Islet precursor cell (in vitro differentiated cells): ENCODE measurements at regions not wholly inside any gene's neighbourhood (a gene's known extent, or its start where the extent isn't known, plus 50 kb on each side); places are given as distances from the start of the nearest gene placed in this dataset.
A peak's percentile ranks its signal among the peaks of the same experiment; 100 is the strongest.
"Not testable (repeated sequence)": the region's sequence is repeated elsewhere in the genome, so short reads cannot be mapped to it uniquely, and the experiment has no call there.

Source experiments
- DNase-seq: peaks from one replicate; pipeline ENCODE4 v3.0.0-alpha.2; 2018

DNA sequence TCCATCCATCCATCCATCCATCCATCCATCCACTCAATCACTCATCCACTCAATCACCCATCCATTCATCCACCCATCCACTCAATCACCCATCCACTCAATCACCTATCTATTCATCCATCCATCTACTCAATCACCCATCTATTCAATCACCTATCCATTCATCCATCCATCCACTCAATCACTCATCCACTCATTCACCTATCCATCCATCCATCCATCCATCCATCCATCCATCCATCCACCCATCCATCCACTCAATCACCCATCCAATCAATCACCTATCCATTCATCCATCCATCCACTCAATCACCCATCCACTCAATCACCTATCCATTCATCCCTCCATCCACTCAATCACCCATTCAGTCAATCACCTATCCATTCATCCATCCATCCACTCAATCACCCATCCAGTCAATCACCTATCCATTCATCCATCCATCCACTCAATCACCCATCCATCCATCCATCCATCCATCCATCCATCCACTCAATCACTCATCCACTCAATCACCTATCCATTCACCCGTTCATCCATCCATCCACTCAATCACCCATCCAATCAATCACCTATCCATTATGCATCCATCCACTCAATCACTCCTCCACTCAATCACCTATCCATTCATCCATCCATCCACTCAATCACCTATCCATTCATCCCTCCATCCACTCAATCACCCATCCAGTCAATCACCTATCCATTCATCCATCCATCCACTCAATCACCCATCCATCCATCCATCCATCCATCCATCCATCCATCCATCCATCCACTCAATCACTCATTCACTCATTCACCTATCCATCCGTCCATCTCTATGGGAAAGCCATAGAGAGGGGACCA, 114.7 kb upstream of the ZBTB40 start:
- DNase-seq = not testable (repeated sequence)

DNA sequence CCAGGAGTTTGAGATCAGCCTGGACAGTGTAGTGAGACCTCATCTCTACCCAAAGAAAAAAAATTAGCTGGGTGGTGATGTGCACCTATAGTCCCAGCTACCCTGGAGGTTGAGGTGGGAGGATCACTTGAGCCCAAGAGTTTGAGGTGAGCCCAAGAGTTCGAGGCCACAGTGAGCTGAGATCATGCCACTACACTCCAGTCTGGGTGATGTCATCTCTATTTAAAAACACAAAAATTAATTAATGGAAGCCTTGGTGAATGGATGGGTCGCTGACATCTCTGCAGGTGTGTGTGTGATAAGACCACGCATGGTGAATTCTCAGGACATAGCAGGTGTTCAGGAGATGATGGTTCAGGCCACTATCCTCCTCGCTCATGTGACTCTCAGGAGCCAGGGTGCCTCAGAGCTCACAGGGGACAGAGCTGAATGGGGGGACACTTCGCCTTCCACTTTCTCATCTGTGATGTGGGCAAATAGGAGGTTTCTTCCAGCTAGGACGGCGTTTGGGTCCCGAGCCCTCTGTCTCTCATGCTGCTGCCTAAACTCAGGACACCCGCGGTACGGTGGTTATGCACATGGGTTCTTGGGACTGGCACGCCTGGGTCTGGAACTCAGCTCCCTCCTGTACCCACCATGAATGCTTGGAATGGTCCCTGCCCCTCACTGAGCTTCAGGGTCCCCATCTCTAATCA, 113.4 kb upstream of the ZBTB40 start:
- DNase-seq = no peak

DNA sequence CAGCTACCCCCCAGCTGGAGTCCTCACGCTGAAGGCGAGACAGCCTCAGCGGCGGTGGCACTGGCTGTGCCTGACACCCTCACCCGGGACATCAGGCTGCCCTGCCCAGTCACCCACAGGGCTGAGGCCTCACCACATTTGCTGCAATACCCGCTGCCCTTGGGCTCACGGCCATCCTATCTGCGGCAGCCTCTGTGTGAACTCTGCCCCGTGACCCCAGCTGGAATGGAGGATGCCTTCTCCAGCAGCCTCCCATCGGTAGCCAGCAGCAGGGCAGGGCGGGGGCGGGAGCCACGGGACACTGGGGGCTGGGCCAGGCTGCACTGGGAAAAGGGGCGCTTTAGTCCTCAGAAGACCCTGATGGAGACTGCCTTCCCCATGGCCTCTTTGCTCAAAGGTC, 112.4 kb upstream of the ZBTB40 start:
- no peak for DNase-seq

DNA sequence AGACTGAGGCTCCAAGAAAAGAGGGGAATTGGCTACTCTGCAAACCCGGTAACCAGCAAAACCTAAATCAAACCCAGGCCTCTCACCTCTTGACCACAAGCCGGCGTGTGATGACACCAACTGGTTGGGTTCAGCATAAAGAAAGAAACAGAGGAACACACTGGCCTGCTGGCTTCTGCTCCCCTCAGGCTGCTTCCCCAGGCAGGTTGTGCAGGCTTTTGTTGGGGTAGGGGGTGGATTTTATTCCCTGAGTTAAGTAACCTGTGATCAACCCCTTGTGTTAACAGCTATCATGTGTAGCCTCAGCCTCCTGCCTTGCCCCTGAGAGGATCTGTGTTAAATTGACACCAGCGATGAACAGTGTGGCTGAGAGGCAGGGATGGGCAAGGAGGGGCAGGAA, 111.6 kb upstream of the ZBTB40 start:
- DNase-seq = no peak

DNA sequence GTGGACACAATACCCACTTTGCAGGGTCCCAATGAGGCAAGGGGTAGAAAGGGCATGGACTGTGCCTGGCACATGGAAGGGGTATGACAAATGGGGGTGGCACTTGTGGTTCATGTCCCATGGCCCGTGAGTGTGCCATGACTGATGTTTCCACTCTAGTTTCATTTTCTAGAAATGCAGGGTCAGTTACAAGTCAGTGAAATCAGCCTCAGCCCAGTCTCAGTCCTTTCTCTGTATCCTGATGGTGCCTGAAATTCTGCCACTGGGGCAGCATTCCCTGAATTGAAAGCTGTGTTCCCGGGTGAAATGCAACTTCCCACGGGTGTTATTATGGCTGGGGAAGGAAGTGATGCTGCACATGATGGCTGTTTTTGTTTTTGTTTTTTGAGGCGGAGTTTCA, 110.8 kb upstream of the ZBTB40 start:
- no peak for DNase-seq

DNA sequence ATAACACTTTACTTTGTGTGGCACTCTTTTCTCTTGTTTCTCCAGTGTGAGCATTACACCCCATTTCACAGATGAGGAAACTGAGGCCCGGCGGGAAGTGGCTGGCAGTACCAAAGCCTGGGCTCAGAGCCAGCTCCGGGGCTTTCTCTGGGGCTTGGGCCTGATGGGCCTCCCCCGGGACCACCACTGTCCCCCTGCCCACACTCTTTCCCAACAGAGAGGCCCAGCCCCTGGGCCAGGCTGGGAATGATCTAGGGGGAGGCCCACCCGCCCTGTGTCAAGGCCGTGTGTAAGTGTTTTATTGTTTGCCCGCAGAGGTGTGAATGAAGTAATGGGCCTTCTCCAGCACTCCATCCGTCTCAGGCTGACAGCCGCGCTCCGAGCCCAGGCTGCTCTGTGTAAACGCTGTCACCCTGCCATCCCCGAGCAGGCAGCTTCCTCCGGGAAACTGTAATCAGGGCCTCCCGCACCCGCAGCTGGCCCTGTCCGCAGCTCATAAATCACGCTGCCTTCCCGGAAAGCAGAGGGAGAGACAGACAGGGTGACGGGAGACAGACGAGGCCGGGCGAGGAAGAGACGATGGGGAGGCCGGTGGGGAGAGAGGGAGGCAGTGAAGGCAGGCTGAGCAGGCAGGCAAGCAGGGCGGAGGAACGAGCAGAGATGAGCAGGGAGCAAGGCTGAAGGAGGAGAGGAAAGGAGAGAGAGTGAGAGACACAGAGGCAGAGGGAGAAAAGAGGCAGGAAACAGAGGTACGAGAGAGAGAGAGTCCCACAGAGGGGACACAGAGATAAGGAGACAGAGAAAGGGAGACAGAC, 109.7 kb upstream of the ZBTB40 start:
- peak; percentile 91 for DNase-seq

DNA sequence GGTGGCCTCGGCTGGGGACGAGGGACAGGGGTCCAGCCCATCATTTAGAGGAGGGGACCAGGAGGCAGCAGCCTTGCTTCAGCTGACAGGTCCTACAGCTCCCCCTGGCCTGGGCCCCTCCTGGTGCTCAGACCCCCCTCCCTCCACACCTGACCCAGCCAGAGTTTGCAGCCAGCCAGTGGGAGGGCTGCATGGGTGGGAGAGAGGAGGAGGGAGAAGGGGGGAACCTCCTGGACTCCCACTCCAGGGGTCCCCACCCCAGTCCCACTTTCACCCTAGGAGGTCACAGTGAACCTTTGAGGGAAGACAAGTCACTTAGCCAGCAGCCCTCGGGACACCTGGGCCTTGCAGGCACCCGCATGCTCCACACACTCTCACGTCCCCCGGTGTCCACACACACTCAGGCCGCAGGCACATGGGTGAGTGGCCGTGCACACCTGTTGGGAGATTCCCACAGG, 108.9 kb upstream of the ZBTB40 start:
- no peak for DNase-seq

DNA sequence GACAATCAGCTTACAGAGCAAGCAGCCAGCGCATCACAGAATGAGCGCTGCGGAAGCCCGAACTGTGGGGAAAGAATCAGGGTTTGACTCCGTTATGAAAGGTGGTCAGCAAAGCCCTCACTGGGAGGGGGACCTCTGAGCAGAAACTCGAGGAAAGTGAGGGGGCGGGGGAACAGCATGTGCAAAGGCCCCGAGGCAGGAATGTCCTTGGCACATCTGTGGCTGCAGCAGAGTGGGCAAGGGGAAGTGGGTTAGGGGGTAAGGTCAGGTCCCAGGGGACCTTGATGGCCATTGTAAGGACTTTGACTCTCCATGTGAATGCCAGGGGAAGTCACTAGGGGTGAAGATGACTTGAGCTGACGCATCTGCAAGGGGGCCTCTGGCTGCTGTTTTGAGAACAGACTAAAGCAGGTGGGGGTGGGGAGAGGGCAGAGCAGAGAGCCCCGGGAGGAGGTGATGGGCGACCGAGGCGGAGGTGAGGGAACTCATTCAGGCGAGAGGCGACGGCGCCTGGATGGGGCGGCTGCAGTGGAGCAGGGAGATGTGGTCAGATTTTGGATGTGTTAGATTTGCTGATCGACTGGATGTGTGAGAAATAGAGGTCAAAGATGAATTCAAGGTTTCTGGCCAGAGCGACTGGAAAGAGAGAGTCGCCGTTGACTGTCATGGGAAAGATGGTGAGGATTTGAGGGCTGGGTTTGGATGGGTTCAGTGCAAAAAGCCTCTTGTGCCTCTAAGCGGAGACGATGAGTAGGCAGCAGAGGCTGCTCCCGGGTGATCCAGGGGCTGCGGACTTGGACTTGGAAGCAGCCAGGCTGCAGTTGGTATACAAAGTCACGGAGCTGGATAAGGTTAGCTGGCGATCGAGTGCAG, 108.0 kb upstream of the ZBTB40 start:
- no peak for DNase-seq

DNA sequence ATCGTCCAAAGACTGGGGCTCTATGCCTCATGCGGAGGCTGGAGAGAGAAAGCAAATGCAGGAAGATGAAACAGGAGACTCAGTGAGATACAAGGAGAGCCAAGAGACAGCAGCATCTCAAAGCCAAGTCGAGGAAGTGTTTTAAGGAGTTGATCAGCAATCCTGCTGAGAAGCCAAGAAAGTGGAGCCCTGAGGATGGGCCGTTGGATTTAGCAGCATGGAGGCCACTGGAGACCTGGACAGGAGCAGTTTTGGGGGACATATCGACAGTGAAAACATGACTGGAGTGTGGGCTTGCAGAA, 107.4 kb upstream of the ZBTB40 start:
- no peak for DNase-seq

DNA sequence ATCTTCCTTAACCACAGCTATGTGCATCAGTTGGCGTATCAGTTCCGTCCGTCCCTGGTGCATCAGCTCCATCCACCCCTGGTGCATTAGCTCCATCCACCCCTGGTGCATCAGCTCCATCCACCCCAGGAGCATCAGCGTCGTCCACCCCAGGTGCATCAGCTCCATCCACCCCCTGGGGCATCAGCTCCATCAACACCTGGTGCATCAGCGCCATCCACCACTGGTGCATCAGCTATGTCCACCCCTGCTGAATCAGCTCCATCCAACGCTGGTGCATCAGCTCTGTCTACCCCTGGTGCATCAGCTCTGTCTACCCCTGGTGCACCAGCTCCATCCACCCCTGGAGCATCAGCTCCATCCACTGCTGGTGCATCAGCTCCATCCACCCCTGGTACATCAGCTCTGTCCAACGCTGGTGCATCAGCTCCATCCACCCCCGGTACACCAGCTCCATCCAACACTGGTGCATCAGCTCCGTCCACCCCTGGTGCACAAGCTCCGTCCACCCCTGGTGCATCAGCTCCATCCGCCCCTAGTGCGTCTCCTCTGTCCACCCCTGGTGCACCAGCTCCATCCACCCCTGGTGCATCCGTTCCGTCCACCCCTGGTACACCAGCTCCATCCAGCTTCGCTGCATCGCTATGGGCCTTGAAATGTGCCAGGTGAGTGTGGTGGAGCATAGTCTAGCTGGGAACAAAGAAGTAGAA, 106.6 kb upstream of the ZBTB40 start:
- no peak for DNase-seq

DNA sequence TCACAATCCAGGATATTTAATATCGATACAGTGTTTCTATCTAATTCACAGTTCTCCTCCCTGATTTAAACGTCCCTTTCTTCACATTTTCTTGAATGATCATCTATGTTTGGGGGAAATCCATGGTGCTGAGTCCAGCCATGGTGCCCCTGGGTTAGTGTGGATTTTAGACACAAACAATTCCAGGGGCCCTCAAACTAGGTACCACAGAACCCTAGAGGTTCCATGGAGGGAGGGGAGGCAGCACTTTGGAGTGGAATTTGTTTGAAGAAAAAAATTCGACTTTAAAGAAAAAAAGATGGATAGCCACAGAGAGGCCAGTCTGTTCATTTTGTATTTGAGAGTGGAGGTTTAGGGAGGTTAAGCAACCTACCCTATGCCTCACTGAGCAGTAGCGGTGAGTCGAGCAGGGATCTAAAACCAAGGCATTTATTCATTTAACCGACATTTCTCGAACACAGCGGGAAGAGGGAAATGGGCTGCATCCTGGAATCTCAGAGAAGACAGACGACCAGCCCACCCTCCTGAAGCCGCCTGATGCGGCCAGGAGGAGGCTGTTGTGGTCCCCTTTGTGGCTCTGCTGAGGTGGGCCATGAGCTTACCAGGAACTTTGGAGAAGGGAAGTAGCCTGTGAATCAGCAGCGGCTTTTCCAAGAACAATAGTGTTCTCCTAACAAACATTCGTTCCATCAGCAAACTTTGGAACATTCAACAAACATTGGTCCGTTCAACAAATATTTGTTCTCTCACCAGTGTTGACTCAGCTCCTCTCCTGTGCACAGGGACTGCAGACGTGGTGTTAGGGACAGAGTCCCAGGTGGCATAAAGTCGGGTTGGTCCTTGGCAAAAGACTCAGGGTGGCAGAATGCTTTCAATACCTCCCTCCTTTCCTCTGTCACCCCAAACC, 103.5 kb upstream of the ZBTB40 start:
- DNase-seq = no peak

DNA sequence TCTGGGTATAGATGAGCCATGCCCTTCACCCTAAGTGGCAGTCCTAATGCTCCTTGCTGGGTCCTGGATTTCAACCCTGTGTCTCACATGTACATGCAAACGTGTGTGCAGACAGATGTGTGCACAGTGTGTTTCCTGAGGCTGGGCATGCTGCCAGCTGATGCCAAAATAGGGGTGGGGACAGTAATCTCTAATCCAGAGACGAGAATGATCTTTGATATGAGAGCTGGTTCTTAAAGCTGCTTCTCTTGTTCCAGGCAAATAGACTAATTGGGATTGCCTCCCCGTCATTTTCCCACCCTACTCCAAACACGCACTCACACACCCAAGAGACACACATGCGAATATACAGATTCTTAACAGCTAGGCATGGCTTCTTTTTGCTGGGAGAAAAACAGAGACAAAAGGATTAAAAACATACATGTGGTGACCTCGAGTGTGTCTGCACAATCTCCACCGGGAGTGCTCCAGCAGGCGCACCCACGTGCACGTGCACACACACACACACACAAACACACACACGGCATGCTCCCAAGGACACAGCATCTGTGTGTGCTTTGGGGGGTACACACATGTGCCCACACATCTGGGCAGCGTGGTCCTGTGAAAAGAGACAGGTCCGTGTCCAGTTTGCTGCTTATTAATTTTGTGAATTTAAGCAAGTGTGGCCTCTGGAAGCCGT, 102.1 kb upstream of the ZBTB40 start:
- DNase-seq = no peak

DNA sequence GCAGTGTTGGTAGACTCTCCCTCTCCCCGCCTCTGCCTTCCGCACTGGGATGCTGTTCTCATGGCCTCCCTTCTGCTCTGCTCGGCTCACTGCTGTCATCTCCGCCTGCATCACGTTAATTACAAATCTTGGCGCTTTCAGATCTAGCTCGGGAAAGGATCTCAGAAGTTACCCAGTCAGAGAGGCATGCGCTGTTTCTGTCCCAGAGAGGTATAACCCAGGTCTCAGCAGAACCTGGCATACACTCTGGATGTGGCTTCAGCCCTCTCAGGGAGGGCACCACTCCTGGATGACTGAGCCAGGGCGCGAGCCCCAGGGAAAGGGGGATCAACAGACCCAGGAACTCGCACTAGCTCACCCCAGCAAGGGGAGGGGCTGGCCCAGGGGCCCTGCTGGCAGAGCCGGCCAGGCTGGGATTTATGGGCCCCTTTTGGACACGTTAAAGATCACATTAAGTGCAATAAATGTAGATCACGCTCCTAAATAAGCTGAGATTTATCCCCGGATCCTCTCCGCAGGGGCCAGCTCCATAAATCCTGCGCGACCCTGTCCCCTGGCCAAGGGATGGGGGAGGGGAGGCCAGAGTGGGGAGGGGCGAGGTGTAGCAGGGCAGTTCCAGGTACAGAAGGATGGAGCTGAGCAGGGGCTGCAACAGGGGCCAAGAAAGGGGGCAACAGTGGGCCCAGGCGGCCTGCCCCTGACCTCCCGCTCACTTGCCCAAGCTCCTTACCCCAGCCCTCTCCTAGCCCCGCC, 101.3 kb upstream of the ZBTB40 start:
- no peak for DNase-seq

DNA sequence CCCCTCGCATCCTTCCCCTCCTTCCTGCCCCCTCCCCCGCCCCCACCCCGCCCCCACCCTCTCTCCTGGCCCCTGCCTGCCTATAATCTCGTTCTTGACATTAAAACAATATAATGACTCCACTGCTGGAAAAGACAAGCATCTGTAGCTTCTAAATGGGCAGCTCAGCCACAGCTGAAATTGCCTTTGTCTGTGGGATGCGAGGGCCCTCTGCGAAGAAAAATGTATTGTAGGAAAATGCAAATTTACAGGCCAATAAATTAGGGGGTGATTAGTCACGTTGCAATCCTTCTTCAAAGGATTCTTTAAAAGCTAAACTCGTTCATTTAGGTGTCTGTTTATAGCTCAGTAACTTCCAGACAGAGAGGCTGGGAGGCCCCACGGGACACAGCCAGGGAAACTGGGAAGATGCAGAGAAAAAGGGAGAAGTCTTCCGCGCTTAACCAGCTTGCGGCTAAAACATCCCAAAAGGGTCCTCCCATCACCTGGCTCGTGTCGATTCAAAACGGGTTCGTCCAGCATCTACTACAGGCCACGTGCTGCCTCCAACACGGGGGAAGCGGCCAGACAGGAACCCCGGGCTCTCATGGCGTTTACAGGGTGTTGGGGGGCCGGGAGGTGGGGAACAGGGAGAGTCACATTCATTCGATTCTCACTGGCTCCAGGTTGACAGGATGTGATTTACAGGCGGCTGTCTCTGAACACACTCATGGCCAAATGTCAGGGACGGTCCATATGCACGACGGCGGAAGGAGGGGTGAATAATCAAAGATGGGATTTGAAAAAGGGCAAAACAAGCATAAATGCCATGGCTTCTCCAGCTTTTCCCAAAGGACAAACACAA, 100.5 kb upstream of the ZBTB40 start:
- no peak for DNase-seq

DNA sequence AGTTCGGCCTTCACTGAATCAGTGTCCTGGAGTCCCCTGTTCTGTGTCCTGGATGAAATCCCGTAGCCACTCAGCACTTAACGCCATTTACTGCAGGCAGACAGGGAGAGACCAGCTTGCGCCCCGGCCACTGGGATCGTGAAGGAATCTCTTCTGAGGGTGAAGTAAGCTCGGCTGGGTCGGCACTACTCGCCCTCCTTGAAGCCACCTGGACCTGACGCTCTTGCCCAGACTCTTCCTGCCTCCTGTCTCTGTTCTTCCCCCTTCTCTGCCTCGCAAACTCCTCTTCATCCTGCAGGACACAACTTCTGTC, 99.9 kb upstream of the ZBTB40 start:
- DNase-seq = no peak

DNA sequence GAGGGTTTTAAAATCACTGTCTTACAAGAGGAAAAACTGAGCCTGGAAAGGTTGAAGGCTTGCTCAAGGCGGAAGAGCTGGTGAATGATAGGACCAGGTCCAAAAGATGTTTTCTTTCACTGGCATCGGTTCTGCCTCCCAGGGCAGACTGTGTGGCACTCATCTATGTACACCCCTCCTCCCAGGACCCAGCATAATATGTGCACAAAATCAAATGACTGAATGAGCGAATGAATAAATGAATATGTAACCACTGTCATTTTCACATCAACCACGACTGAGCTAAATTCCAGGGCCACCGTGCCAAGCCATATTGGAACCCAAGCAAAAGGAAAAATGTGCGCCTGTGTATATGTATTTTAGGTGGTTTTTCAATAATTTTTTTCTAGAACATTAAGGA, 99.3 kb upstream of the ZBTB40 start:
- DNase-seq = no peak

DNA sequence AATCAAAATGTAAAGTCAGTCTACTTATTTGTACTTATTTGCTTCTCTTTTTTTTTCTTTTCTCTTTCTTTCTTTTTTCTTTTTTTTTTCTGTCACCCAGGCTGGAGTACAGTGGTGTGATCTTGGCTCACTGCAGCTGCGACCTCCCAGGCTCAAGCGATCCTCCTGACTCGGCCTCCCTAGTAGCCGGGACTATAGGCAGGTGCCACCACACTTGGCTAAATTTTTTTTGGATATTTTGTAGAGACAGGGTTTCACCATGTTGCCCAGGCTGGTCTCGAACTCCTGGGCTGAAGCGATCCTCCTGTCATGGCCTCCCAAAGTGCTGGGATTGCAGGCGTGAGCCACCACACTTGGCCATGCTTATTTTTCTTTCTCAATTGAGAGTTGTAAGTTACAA, 98.8 kb upstream of the ZBTB40 start:
- no peak for DNase-seq

DNA sequence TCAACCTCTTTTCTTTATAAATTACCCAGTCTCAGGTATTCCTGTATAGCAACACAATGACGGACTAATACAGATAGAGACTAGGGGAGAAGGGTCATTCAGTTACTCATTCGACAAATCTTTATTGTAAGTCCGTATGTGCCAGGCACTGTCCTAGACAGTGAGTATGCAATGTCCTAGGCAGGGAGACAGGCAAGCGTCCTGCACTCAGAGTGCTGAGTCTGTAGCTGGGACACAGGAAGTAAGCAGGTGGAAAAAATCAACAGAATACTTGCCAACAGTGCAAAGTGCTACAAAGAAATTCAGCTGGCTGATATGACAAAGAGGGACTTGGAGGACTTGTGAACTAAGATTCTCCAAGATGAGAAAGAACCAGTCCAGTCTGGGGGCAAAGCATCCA, 92.2 kb upstream of the ZBTB40 start:
- no peak for DNase-seq
